Fibroblast of mammary gland (primary cell): ENCODE measurements at regions not wholly inside any gene's neighbourhood (a gene's known extent, or its start where the extent isn't known, plus 50 kb on each side); places are given as distances from the start of the nearest gene placed in this dataset.

ENCODE experiments used
- DNase-seq: peaks from one replicate; pipeline ENCODE4 v3.0.0-alpha.2; 2010; ENCODE audit warnings: low read depth
- H3K4me3 ChIP-seq: 2 replicates; pipeline ENCODE4 v1.5.1; 2011; ENCODE audit warnings: low read depth, mild to moderate bottlenecking, low read length, moderate library complexity; ENCODE audit not compliant: control insufficient read depth
- CTCF ChIP-seq: conservative IDR thresholded peaks from 2 replicates; pipeline ENCODE4 v1.5.1; 2011; ENCODE audit warnings: low read depth, low read length, inconsistent platforms; ENCODE audit not compliant: control insufficient read depth, insufficient read depth

DNA sequence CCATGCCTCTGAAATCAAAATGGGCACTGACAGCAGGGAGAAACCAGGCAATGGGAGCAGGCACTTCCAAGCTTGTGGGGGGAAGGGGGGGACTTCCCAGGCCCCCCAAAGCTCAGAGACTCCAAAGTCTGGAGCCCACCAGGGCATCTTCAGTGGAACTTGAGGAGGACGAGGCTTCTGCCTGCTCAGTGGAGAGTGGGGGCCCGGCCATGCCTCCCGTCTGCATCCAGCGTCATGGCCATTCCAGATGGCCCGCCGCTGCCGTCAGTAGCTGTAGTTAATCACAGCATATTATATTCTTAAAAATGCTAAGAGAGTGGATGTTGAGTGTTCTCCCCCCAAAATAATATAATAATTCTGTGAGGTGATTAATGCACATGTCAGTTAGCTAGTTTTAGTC is 315.2 kb downstream of the KCNJ2 start:
- no peak for TF ChIP-seq CTCF
- DNase-seq, result no peak
- H3K4me3 ChIP-seq, result no peak overlapping the region

GRCh38 chr17:70492368-70492767 is 323.0 kb downstream of the KCNJ2 start:
- no peak for TF ChIP-seq CTCF
- no peak for DNase-seq
- H3K4me3 ChIP-seq, result no peak overlapping the region

- no peak for DNase-seq
- no peak for TF ChIP-seq CTCF
These were observed 324.0 kb downstream of the KCNJ2 start for GRCh38 chr17:70493277-70493874.

GRCh38 chr17:70498631-70499030 is 329.3 kb downstream of the KCNJ2 start:
- DNase-seq, result no peak
- no peak for TF ChIP-seq CTCF

More at GRCh38 chr17:70493277-70493874, 324.0 kb downstream of the KCNJ2 start:
- H3K4me3 ChIP-seq, result no peak overlapping the region

DNA sequence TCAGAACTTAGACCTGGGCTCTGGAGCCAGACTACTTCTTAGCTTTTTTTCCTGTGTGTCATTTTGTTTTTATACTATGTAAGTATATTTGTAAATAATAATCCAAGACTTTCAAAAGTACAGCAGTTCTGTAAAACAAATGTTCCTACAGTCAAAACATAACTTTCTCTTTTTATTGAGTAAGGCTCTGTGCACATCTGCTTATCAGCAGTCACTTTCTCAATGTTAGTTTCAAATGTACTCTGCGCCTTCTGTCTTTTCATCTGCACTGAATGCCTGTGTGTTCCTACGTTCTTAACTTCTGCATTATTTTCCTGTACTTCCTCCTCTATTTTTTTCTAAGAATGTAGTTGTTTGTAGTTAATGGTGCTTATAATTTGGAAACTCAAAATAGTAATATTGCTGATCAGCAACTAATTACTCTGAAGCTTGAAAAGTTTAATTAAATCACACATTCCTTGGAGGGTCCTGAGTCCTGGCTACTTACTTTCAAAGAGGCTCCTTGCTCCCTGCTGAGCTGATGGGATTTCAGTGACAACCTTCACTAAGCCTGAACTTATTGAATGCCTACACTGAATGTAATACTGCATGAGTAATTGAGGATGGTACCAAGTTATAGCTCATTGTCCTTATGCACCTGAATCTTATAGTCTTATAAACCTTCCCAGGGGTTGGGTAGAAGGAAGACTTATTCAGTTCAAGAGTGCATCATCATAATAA is 329.9 kb downstream of the KCNJ2 start:
- TF ChIP-seq CTCF, result no peak
- DNase-seq, result no peak
- no peak overlapping the region for H3K4me3 ChIP-seq

More at GRCh38 chr17:70498631-70499030, 329.3 kb downstream of the KCNJ2 start:
- H3K4me3 ChIP-seq, result no peak overlapping the region

GRCh38 chr17:70503449-70503848 is 334.1 kb downstream of the KCNJ2 start:
- TF ChIP-seq CTCF, result no peak
- H3K4me3 ChIP-seq, result no peak overlapping the region
- DNase-seq, result no peak
